Stromal cell of bone marrow (primary cell): ENCODE measurements at regions not wholly inside any gene's neighbourhood (a gene's known extent, or its start where the extent isn't known, plus 50 kb on each side); places are given as distances from the start of the nearest gene placed in this dataset.

Experiments
- DNase-seq: peaks from one replicate; pipeline ENCODE4 v3.0.0-alpha.2; 2012; ENCODE audit warnings: low read depth

- DNase-seq = no peak
These were observed 64.6 kb downstream of the TSPAN17 start for GRCh38 chr5:176711883-176712282.

GRCh38 chr5:176712546-176713304 is 65.4 kb downstream of the TSPAN17 start:
- no peak for DNase-seq

- DNase-seq = no peak
These were observed 66.1 kb downstream of the TSPAN17 start for GRCh38 chr5:176713409-176713808.

- no peak for DNase-seq
These were observed 66.8 kb downstream of the TSPAN17 start for GRCh38 chr5:176714067-176714466.

- peak; percentile 70 for DNase-seq
These were observed 69.0 kb downstream of the TSPAN17 start for GRCh38 chr5:176716320-176716719.

- no peak for DNase-seq
These were observed 71.9 kb downstream of the TSPAN17 start for GRCh38 chr5:176719113-176719739.

- no peak for DNase-seq
These were observed 74.2 kb downstream of the TSPAN17 start for GRCh38 chr5:176721509-176721908.

GRCh38 chr5:176722757-176723156 is 75.5 kb downstream of the TSPAN17 start:
- DNase-seq = no peak

GRCh38 chr5:176723440-176723839 is 76.2 kb downstream of the TSPAN17 start:
- DNase-seq = no peak

GRCh38 chr5:176724472-176724871 is 77.2 kb downstream of the TSPAN17 start:
- DNase-seq = no peak

GRCh38 chr5:176725521-176726280 is 78.4 kb downstream of the TSPAN17 start:
- no peak for DNase-seq

GRCh38 chr5:176726746-176727527 is 79.7 kb downstream of the TSPAN17 start:
- no peak for DNase-seq

GRCh38 chr5:176727528-176727900 is 80.2 kb downstream of the TSPAN17 start:
- no peak for DNase-seq

GRCh38 chr5:176727983-176728675 is 80.8 kb downstream of the TSPAN17 start:
- no peak for DNase-seq

- no peak for DNase-seq
These were observed 81.5 kb upstream of the UNC5A start for GRCh38 chr5:176728831-176729251.

GRCh38 chr5:176730815-176731475 is 79.4 kb upstream of the UNC5A start:
- DNase-seq = no peak

GRCh38 chr5:176731506-176732160 is 78.7 kb upstream of the UNC5A start:
- no peak for DNase-seq

- no peak for DNase-seq
These were observed 78.1 kb upstream of the UNC5A start for GRCh38 chr5:176732306-176732705.

- no peak for DNase-seq
These were observed 77.5 kb upstream of the UNC5A start for GRCh38 chr5:176732736-176733405.
